Right lobe of liver (tissue), 6 donors: ENCODE measurements at regions not wholly inside any gene's neighbourhood (a gene's known extent, or its start where the extent isn't known, plus 50 kb on each side); places are given as distances from the start of the nearest gene placed in this dataset.

Source experiments
- ATAC-seq, 4 donors: fragments of 200-7000 bp; cut with Tn5 transposase; one replicate each; pipeline ENCODE4 v1.9.1; 2020; ENCODE audit warnings: mild to moderate bottlenecking in 4 of 4, moderate library complexity in 4 of 4
- DNase-seq, 3 donors: peaks; one replicate each; pipeline ENCODE4 v3.0.0-alpha.2; 2020
- H3K27ac ChIP-seq, 3 donors: fragments of 200-600 bp; one replicate each; pipeline ENCODE4 v1.8.0; 2022
- H3K27me3 ChIP-seq, 2 donors: fragments of 200-600 bp; one replicate each; pipeline ENCODE4 v1.8.0; 2022
- H3K36me3 ChIP-seq, 4 donors: fragments of 200-600 bp; sonication (generic) in 1 of 4; one replicate each; pipeline versions ENCODE4 v1.5.1 to v1.8.0; 2017 to 2022; ENCODE audit warnings: control low read depth in 1 of 4
- H3K4me1 ChIP-seq, 4 donors: fragments of 200-600 bp; sonication (generic) in 1 of 4; one replicate each; pipeline versions ENCODE4 v1.5.1 to v1.8.0; 2017 to 2022; ENCODE audit warnings: control low read depth in 1 of 4
- H3K4me3 ChIP-seq, 3 donors: fragments of 200-600 bp; one replicate each; pipeline ENCODE4 v1.8.0; 2022
- H3K9me3 ChIP-seq, 4 donors: fragments of 200-600 bp; sonication (generic) in 1 of 4; one replicate each; pipeline versions ENCODE4 v1.5.1 to v1.8.0; 2017 to 2022; ENCODE audit warnings: control low read depth in 1 of 4
- CTCF ChIP-seq, 4 donors: fragments of 200-600 bp in 3 of 4; fragments of 450-650 bp in 1 of 4; IDR thresholded peaks; one replicate each; pipeline versions ENCODE4 v1.5.1 to v1.8.0; 2016 to 2022; ENCODE audit warnings: antibody characterized with exemption in 4 of 4, mild to moderate bottlenecking in 2 of 4
- POLR2A ChIP-seq: fragments of 450-650 bp; IDR thresholded peaks from one replicate; pipeline ENCODE4 v1.6.1; 2017; ENCODE audit warnings: antibody characterized with exemption, mild to moderate bottlenecking
- WGBS: methylation state at CpG from one replicate; pipeline ENCODE4 v1.1.6; 2018; ENCODE audit warnings: low coverage, low lambda C conversion rate; ENCODE audit not compliant: insufficient coverage; ENCODE audit errors: missing lambda C conversion rate; 5-methylcytosine and 5-hydroxymethylcytosine counted together
- intact Hi-C, 2 donors: fragments of 100-400 bp; cut with DNase I; formaldehyde crosslinking; loops; one replicate each; pipeline versions ENCODE4 v1.11.2 to v1.14.1; 2022
- donor health status: DM: no; HTN: yes; CAD: no.
- donor health status: DM: no; HTN: no; CAD: no.
- donor health status: DM: no; HTN: no; CAD: no.
- donor health status: DM: no; HTN: yes; CAD: no.
- donor health status: DM: no; HTN: yes; CAD: no.

GRCh38 chr6:142531727-142532126 lies 229.9 kb downstream of the ADGRG6 start:
- no peak for ATAC-seq
- Histone ChIP-seq H3K4me3 (no peak overlapping the region), H3K9me3 (no peaks in the 10 kb centered on the region), H3K36me3 (no peaks in the 10 kb centered on the region), H3K27me3 (no peaks in the 10 kb centered on the region), H3K4me1 (no peaks in the 10 kb centered on the region), H3K27ac (no peak overlapping the region)
- no peak for DNase-seq
- intact Hi-C loops, result no loop called here
- no peak for TF ChIP-seq CTCF (IDR thresholded peaks at IDR 0.05)
- no peak for TF ChIP-seq POLR2A
- WGBS, result 74% methylated on average over 1 of the region's 1 CpG

- H3K4me3 ChIP-seq, result no peak overlapping the region
- ATAC-seq (no peak), DNase-seq (no peak)
- intact Hi-C loops, result no loop called here
- no peaks in the 10 kb centered on the region for H3K4me1 ChIP-seq
- TF ChIP-seq CTCF (IDR thresholded peaks at IDR 0.05) (no peak), POLR2A (no peak)
- no peak overlapping the region for H3K27ac ChIP-seq
- no peaks in the 10 kb centered on the region for H3K36me3 ChIP-seq
- no CpG with 5 or more reads among the region's 1 CpG for WGBS
- no peaks in the 10 kb centered on the region for H3K9me3 ChIP-seq
- H3K27me3 ChIP-seq, result no peaks in the 10 kb centered on the region
Measured at GRCh38 chr6:142534076-142534475, 232.3 kb downstream of the ADGRG6 start.

GRCh38 chr6:142534484-142534883 lies 232.7 kb downstream of the ADGRG6 start:
- H3K36me3 ChIP-seq, result no peaks in the 10 kb centered on the region
- intact Hi-C loops, result no loop called here
- H3K27ac ChIP-seq, result no peak overlapping the region
- ATAC-seq (no peak), DNase-seq (no peak)
- WGBS, result 40% methylated on average over 1 of the region's 2 CpGs
- H3K4me1 ChIP-seq, result no peaks in the 10 kb centered on the region
- TF ChIP-seq CTCF (IDR thresholded peaks at IDR 0.05), result no peak
- TF ChIP-seq POLR2A, result no peak
- no peaks in the 10 kb centered on the region for H3K27me3 ChIP-seq
- no peaks in the 10 kb centered on the region for H3K9me3 ChIP-seq
- H3K4me3 ChIP-seq, result no peak overlapping the region

GRCh38 chr6:142537612-142538478 lies 236.0 kb downstream of the ADGRG6 start:
- 67% methylated on average over 11 of the region's 11 CpGs for WGBS

More at GRCh38 chr6:142537612-142538478, 236.0 kb downstream of the ADGRG6 start:
- intact Hi-C loops, result no loop called here
- Histone ChIP-seq H3K9me3 (no peaks in the 10 kb centered on the region), H3K27ac (no peak overlapping the region), H3K27me3 (no peaks in the 10 kb centered on the region), H3K4me3 (no peak overlapping the region), H3K36me3 (no peaks in the 10 kb centered on the region), H3K4me1 (no peaks in the 10 kb centered on the region)
- ATAC-seq, result no peak
- no peak for DNase-seq
- no peak for TF ChIP-seq POLR2A
- TF ChIP-seq CTCF (IDR thresholded peaks at IDR 0.05), result peak; percentile 22 to 50 (median 32)
